GM21423 (cell line): ENCODE measurements at regions not wholly inside any gene's neighbourhood (a gene's known extent, or its start where the extent isn't known, plus 50 kb on each side); places are given as distances from the start of the nearest gene placed in this dataset.

Experiments used
- ATAC-seq: cut with Tn5 transposase; IDR thresholded peaks from one replicate; pipeline ENCODE4 v1.9.1; 2021; ENCODE audit warnings: mild to moderate bottlenecking, moderate library complexity; ENCODE audit not compliant: unreplicated experiment

DNA sequence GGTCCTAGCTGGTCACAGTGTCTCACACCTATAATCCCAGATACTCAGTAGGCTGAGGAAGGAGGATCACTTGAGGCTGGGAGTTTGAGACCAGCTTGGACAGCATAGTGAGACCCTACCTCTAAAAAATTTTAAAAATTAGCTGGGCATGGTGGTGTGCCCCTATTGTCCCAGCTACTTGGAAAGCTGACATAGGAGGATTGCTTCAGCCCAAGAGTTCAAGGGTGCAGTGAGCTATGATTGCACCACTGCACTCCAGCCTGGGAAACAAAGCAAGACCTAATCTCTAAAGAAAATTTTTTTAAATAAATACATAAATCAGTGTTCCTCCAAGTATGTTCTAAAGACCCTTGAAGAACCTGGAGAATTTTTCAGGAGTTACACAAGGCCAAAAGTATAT is 50.6 kb upstream of the GNAO1 start:
- ATAC-seq, result no peak

DNA sequence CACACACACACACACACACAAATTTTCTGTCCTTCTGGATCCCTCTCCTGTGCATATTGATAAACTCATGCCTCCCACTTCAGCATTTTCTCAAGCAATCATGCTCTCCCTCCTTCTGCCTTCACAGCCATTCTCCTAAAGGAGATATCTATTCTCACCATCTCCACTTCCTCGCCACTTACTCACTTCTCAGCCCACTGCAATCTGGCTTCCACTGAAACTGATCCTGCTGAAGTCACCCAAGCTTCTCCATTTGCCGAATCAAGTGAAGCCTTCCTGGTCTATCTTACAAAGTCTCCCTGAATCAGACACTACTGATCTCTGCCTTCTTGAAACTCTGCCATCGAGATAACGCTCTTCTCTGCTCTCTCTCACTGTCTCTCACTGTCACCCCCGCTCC is 54.0 kb upstream of the GNAO1 start:
- no peak for ATAC-seq

- ATAC-seq, result no peak
Measured at GRCh38 chr16:56136256-56136655, 55.0 kb upstream of the GNAO1 start.

GRCh38 chr16:56134790-56135189 is 56.5 kb upstream of the GNAO1 start:
- no peak for ATAC-seq

DNA sequence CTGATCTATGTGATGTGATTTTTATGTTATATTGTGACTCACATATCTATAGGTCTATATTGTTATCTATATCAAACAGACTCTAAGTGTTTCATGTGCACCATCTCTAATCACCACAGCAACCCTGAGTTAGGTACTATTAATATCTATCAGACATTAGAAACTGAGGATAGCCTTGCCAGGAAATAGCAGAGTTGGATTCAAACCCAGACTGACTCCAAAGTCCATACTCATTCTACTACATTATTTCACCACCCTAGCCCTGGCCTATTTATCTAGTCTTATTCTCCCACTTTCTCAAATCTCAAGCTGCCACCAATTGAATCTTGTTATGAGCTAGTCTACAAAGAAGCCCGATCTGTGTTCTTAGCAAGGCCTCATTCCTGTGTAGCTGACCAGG is 65.4 kb upstream of the GNAO1 start:
- ATAC-seq, result no peak

DNA sequence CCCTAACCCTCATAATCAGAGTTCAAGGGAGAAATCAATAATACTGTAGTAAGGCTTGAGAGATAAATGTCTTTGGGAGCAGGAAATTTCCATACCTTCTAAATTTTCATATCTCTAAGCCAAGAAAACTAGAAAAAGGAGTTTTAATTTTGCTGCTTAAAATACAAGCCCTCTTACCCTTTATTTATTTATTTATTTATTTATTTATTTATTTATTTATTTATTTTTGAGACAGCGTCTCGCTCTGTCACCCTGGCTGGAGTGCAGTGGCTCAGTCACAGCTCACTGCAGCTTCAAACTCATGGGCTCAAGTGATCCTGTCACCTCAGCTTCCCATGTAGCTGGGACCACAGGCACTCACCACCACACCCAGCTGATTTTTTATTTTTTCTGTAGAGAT is 69.0 kb upstream of the GNAO1 start:
- ATAC-seq, result no peak

- ATAC-seq, result no peak
Measured at GRCh38 chr16:56121156-56121500, 70.2 kb upstream of the GNAO1 start.

DNA sequence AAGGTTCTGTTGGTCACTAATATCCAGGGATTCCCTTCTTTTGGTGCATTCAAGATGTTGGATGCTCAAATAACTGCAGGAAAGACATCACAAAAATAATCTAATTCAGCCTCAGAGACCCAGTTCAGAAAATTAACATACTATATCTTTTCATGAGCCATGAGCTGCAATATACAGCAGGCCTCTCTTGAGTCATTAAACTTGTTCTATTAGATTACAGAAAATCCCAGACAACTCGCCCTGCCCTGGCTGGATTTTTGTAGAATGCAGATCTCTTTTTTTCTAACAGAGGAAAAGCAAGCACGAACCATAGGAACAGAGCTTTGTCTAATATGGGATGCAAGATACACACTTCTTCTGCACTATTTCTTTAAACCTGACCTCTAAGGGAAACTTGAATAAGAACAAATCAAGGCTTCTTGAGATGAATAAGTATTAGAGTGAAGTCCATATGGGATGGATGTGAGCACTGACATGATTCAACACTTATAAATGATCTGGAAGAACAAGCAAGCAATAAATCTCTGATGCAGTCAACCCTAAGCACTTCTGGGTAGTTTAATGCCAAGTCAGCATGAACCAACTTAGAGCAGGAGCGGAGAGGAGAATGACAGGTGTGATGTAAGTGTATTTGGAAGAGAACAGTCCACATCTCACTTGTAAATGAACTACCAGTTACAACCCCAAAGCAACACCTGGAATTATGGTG is 70.7 kb upstream of the GNAO1 start:
- ATAC-seq, result no peak

DNA sequence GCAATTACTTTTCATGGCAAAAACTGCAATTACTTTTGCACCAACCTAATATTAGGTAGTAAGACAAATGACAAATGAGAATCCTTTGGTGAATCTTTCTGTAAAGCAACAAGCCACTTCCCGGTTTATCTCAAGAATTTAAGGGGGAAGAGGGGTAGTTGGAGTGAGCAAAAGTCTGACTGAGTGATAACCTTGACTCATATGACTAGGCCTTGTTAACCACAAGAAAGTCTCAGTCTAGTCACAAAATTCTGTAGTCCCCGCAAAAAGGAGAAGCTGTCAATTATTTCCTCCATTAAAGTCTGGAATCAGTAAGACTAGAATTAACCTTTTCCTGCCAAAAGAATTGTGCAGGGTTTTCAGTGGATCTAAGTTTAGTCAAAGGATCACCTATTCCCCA is 72.2 kb upstream of the GNAO1 start:
- no peak for ATAC-seq

DNA sequence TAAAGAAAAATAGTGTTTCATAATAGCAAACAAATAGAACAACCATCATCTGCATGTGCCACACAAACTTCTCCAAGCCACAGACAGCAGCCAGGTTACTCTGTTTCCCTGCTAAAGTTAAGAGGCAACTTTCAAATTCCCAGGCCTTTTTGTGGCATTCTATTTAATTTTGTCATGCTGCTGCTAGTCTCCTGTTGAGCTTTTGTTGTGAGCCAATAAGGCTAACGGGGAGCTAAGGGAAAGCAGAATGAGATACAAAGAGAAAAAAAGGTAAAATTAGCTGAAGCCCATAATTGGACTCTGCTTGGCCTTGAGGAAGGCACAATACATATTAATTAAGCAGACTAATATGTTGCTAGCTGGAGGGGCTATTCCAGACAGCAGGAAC is 74.7 kb upstream of the GNAO1 start:
- ATAC-seq, result no peak

- no peak for ATAC-seq
Measured at GRCh38 chr16:56115817-56116576, 75.3 kb upstream of the GNAO1 start.

GRCh38 chr16:56113223-56113622 is 78.1 kb upstream of the GNAO1 start:
- ATAC-seq, result no peak

DNA sequence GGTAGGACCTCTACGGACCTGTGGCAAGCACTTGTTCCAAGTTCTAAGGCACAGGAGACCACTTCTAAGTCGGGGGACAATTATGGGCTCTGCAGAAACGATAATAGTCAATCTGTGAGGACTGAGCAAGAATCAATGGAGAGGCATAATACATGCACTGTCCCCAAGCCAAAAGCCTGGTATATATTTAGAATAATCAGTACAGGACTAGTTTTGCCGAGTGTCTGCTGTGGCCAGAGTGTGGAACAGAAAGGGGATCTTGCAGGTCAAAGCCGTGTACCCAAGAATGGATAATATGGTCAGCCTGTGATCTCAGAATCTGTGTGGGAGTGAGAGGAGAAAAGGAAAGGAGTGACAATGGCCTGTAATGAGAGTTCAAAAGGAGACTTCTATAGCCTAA is 80.2 kb upstream of the GNAO1 start:
- ATAC-seq, result no peak

DNA sequence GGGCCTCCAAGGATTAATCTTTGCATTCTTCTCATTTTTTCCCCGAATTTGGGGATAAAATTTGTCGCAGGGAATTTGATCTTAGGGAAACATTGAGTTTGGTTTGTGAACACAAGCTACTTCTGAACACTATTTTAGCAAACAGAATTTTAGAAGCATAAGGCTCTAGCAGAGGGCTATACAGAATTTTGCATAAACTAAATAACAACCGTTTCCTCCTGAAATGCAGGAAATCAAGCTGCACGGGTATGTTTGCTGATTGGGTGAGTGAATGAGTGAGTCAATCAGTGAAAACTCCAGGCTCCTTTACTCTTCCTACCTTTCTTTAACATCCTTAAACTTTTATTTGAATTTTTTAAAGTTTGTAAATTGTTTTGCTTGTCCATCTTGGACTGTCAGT is 81.3 kb upstream of the GNAO1 start:
- ATAC-seq, result no peak

DNA sequence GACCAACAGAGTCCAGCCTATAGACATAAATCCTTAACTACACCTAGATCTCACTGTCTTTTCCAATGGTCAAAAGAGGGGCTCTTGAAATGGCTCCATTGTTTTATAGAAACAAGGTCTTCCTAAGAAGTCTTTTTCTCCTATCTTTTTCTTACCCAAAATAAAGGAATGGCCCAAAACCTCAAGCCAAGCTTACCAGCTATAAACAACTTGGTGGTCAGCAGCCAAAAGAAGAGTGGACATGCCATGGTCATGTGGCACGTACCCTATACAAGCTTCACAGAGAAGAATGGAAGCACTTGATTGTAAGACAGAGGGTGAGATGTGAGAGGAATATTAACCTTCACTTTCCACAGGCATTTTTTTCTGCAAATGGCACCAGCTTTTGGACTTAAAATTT is 82.1 kb upstream of the GNAO1 start:
- no peak for ATAC-seq

DNA sequence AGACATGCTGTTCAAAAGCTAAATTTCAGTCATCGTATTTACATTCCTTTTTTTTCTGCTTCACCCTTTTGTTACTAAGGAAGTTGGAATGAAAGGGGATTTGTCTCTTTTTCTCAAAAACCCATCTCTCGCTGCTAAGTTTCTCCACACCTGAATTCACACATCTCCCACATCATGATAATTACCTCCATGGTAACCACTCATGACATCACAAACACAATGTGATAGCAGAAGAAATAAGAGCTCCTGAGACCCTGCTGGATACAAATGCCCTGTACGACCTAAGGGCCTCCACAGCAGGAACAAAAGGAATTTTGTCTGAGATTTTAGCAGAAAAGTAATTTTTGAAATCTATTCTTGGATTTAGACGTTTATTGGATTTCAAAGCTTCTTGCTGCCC is 82.6 kb upstream of the GNAO1 start:
- ATAC-seq, result no peak

- no peak for ATAC-seq
Measured at GRCh38 chr16:56108056-56108471, 83.2 kb upstream of the GNAO1 start.

GRCh38 chr16:56106527-56106926 is 84.8 kb upstream of the GNAO1 start:
- ATAC-seq, result no peak

- ATAC-seq, result no peak
Measured at GRCh38 chr16:56102906-56103305, 88.4 kb upstream of the GNAO1 start.

- ATAC-seq, result no peak
Measured at GRCh38 chr16:56102183-56102686, 89.1 kb upstream of the GNAO1 start.

DNA sequence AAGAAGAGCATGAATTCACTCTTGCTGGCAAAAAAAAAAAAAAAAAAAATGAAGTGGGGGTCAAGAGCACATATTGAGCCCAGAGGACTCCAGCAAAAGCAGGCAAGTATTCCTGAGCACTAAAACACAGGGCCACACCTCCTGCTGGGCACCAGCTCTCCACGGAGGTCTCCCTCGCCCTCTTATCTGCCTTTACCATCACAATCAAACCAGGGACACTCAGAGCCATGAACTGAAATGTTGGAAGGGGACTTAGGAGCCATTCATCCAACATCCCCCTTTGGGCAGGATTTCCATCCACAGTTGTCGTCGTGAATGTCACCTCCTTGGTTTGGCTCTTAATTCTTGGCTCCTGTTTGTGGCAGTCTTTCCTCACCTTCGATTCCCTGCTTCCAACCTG is 89.8 kb upstream of the GNAO1 start:
- ATAC-seq, result no peak

- no peak for ATAC-seq
Measured at GRCh38 chr16:56097306-56097705, 94.0 kb upstream of the GNAO1 start.

- no peak for ATAC-seq
Measured at GRCh38 chr16:56094231-56094630, 97.1 kb upstream of the GNAO1 start.
